ENCODE measurements at regions not wholly inside any gene's neighbourhood (a gene's known extent, or its start where the extent isn't known, plus 50 kb on each side); places are given as distances from the start of the nearest gene placed in this dataset.
"Not testable (repeated sequence)": the region's sequence is repeated elsewhere in the genome, so short reads cannot be mapped to it uniquely, and the experiment has no call there.

DNA sequence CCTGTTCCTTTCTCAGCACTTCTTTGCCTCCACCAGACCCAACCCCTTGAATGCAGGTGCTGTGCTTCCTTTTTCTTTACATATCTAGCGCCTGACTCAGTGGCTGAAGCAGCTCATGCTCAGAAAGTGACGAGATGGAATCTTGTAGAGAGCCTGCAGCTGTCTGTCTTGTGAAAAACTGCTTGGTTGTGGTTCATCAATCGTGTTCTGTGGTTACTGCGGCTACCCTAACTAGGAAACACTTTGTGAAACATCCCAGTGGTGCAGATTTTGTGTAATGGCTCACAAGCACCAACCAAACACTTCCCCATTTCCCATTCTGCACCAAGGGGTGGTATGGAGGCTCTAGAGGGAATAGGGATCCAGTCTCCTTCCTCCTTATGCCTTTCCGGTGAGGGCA lies 307.2 kb upstream of the MMADHC start:
- no peak for DNase-seq

DNA sequence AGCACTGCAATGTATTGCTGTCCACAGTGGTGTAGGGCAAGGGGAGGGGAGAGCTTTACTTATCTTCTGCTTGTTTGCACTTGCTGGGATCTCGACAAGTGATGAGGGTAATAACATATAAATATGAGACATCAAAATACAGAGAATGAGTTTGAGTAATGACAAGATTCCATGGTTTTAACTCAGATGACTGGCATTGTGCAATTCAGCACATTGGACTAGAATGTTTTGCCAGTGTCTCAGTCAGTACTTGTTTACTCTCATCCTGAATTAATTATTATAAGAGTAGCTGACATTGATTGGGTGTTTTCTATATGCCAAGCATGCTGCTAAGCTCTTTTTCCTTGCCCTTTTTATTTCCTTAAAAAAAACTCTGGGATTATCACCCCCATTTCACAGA lies 306.7 kb upstream of the MMADHC start:
- DNase-seq: no peak

DNA sequence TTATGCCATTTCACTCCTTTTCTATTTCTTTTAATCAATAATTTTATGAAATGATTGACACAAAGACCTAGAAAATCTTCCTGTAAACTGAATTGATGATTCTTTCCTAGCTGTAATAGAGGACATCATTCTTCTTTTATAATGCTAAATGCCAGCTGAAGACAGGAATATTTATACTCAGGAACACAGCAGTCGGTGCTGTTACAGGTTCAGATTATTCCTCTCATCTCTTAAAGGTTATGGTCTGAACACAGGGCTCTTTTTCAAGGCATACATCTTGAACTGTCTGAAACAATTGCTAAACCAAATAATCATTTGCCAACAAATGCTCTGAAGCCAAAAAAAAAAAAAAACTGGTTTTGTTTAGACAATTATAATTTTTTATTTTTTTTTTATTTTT lies 305.0 kb upstream of the MMADHC start:
- DNase-seq: no peak

DNA sequence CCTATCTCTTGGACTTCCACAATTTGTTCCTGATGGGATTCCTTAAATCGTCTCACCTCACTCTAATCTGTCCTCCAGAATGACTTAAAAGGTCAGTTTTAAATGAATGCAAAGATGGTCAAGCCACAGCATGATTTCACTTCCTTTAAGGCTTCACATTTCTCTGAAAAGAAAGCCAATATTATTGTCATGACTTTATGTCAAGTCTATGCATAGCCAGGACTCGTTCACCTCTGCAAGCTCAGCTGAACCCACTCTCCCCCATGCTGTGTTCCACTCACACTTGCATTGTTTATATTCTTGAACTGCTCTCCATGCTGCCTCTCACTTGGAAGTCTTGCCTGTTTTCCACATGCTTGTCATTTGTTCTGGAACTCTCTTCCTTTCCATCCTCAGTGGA lies 298.4 kb upstream of the MMADHC start:
- DNase-seq: no peak

DNA sequence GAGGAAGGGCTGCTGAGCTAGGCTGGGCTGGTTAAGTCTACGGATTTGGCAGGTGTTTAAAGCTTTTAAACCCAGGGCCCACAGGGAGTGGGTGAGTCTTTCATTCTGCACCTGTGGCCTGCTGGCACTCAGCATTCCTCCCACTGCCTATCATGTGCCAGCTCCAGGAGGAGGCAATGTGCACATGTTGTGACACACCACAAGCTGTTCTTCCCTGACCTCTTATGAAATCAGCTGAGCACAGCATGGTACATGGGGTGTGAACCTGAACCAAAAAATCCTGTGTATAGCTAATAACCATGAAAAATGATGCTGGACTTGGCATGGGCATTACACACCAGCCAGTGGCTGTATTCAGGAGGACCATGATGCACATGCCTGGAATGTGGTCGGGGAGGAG lies 297.9 kb upstream of the MMADHC start:
- DNase-seq: no peak

DNA sequence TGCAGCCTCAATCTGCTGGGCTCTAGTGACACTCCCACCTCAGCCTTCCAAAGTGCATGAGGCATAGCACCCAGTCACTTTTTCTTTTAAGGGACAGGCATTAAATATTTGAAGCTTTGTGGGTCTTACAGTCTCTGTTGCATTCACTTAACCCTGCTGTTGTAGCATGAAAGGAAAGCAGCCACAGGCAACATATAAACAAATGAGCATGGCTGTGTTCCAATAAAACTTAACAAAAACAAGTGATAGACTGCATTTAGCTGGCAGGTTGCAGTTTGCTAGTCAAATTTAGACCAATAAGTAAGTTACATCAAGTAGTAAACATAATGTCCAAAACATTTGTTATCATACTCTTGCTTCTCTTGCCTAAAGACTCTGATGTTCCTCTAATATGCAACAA lies 297.3 kb upstream of the MMADHC start:
- DNase-seq: no peak

DNA sequence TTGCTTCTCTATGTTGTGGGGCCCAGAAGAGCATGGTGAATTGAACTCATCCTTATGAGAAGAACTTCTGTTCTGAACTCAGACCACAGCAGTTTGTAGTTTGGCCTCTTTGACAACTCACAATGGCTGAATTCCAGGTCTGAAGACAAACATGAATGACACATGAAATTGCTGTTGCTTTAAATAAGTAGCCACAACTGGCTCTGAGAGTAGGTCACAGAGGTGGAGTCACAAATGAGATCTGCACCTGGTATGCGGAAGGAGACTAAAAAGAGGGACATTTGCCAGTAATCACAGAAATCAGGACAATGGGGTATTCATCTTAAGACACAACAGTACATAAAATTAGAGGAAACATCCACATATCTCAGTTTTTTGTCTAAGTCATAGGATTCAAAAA lies 290.3 kb upstream of the MMADHC start:
- DNase-seq: no peak

DNA sequence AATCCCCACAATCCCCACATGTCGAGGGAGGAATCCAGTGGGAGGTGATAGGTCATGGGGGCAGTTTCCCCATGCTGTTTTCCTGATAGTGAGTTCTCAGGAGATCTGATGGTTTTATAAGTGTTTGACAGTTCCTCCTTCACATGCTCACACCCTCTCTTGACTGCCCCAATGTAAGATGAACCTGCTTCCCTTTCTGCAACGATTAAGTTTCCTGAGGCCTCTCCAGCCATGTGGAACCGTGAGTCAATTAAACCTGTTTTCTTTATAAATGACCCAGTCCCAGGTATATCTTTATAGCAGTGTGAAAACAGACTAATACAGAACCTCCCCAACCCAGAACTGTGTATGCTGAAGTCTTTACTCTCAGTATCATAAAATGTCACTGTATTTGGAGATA lies 289.5 kb upstream of the MMADHC start:
- no peak for DNase-seq

DNA sequence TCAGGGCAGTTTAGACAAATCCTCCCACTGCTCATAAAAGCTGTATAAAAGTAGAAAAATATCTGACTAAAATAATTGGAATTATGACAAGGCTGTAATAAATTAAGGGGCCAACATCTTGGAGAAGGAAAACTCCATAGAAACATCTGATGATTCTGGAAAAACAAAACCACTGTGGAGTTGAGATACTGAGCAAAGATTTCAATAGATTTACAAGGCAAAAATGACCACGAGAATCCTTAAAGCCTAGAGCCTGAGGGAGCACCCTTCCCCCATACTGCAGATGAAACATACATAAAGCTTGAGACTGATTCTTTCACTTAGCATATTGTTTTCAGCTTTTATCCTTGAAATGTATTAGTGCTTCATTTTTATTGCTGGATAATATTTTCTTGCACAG lies 286.4 kb upstream of the MMADHC start:
- DNase-seq: no peak

DNA sequence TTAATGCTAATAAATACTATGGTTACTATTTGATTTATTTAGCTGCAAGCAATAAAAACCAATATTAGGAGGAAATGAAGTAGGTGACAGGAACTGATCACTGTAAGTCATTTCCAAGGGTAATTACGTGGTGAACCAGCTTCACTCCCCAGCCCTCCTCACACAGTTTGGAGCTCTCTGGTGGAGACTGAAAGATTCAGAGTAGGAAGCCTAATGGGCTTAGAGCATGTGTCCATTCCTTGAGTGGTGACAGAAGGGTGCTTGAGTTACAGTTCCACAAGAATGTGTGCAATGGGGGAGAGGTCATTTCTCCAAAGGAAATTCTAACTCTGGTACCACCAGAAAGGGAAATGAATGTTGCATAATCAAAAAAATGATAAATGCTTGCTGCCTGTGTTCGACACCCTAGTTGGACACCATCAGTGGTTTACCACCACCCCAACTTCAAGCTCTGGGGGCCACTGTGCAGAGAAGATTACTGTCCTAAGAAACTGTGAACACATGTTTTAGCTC lies 285.1 kb upstream of the MMADHC start:
- DNase-seq: no peak

DNA sequence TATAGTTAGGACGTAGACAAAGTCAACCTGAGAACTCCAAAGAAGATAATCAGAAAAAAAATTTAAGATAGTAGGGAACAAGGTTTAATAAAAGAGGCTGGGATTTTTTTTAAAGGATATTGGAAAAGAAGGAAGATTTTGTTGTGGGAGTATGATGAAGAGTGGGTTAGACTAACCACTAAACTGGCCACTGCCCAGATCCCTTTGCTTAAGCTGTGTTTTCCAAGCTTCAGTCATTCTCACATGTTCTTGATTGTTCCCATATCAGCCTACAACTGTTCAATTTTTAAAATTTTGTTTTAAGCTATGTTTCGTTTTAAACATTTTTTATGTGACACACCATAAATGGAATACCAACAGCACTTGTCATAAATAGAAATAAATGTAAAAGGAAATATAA lies 284.5 kb upstream of the MMADHC start:
- DNase-seq: no peak

DNA sequence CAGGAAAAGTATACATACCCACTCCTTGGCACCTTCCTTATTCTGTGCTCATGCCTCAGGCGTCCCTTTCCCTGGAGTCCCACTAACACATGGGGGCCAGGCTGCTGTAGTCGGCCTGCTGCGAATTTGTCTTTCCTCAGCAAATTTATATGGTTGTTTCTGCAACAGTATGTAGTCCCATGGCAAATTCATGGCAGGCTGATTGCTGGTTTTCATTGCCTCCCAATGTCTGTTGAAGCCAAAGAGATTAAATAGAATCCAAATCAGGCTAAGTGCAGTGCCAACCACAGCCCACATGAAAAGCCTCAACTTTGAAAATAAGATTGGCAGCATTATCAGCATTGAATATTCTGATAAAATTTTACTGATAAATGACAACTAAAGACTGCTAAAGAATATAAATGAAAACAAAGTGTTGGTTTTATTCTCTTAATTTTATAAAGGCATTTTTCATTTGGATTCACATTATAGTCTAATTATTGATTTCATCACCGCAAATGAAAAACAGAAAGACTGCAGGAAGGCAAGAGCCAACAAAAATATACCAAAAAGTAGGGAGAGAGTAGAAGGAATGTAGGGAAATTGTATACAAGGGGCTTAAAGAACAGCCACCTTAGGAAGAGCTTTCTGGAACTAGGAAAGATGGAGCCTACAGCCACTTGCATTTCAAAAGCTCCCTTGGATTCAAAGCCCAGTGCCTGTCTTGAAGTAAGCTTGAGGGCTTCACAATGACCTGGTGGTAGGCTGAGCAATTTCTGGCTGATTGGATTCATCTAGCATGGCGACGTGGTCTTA lies 283.7 kb upstream of the MMADHC start:
- no peak for DNase-seq

DNA sequence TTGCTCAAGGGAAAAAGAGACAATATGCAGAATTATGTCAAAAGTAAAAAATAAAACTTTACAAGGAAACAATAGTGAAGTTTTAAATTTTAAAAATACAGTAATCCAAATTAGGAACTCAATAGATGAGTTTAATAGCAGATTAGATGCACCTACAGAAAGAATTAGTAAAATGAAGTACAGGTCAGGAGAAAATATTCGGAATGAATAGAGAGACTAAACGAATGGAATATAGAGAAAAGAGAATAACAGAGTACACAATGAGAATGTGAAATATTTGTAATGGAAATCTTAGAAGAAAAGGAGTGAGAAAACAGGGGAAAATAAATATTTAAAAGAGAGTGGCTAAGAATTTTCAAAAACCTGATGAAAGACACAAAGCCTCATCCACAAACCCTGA lies 275.7 kb upstream of the MMADHC start:
- DNase-seq: no peak

DNA sequence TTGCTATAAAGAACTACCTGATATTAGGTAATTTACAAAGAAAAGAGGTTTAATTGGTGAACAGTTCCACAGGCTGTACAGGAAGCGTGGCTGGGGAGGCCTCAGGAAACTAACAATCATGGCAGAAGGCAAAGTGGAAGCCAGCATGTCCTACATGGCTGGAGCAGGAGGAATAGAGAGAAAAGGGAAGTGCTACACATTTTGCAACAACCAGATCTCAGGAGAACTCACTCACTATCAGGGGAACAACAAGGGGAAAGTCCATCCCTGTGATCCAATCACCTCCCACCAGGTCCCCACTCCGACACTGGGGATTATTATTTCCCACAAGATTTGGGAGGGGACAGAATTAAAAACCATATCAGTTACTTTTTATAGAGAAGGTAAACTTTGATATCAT lies 273.5 kb upstream of the MMADHC start:
- no peak for DNase-seq

DNA sequence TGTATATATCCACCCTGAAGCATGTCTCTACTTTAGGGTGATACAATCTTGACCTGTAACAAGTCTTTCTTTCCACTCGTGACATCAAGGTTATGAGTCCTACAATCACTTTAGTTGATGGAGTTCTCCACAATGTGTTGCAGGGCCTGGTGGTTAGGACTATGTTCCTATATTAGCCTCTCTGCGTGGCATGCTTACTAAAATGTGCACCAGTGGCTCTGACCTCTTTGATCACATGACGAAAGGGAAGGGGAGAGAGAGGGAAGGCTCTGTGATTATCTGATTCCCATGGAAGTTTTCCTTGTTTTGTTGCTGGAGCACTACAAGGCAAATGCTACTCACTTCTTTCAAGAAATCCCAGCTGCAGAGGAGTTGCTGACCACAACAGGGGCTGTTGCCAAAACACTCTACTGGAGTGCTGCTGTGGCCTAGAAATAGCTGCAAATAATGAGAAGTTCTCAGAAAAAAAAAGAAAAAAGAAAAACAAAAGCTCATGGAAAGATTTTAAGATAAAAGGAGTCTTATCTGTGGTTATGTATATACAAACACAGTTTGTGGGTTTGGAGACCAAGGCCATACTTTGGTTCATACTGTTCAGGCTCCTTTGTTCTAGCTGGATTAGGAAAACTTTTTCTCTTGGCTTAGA lies 272.8 kb upstream of the MMADHC start:
- no peak for DNase-seq

DNA sequence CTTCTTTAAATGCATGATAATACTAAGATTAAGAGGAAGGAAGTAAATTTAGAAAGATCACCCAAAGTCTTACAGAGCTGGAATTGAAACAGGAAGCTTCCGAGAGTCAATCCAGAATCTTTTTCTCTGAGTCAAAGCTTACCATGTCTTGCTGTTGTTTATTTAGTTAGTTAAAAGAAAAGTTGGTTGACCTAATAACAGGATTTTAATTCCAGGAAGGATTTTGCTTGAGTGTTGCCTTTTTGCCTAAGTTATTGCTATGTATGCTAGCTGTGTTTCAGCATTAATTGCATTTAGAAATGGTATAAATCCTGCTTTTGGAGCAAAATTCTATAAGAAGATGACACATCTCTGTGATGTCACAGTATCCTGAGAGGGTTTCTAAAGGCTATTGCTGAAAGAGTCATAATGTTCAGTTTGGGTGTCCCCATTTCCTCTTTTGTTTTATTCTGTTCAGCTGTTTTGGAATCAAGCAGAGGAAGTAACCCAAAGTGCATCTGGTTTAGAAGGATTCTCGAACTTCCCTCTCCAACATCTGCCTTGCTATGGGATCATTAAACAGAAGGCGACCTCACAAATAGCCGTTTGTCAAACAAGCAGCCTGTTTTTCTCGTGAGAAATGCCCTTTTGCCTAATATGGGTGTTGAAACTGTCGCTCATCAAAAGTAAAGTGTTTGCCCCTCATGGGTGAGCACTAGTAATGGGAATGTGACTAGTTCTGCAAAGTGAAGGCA lies 271.5 kb upstream of the MMADHC start:
- DNase-seq: no peak

DNA sequence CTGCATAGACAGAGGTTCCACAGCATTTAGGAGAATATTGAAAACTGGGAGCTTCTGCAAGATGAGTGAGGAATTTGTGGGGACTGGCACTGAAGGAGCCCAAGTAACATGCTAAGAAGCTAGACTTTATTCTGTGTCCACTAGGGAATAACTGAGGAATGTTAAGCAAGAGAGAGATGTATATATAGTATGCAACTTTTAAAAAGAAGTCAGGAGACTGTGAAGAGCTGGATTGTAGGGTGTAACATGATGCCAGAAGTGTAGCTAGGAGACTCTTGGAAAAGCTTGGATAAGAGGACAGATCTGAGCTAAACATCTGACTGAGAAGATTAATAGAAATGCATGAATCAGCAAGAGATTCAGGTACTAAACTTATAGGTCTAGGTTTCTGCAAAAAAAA lies 270.6 kb upstream of the MMADHC start:
- DNase-seq: no peak

DNA sequence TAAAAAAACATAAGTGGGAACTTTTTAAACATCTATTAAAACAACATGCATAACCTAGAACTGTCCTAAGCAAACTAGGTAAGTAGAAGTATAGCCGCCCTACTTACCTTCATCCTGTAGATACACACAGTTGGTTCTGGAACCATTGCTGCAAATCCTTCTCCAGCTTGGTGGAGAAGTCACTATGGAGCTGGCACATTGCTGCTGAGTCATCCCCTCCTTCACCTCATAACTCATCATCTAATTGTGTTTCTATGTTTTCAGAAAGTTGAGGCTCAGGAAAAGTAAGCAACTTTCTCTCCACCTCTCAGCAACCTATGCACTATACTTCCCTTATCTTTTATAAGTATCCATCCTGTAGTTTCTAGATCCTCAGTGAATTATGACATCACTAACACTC lies 269.8 kb upstream of the MMADHC start:
- no peak for DNase-seq

DNA sequence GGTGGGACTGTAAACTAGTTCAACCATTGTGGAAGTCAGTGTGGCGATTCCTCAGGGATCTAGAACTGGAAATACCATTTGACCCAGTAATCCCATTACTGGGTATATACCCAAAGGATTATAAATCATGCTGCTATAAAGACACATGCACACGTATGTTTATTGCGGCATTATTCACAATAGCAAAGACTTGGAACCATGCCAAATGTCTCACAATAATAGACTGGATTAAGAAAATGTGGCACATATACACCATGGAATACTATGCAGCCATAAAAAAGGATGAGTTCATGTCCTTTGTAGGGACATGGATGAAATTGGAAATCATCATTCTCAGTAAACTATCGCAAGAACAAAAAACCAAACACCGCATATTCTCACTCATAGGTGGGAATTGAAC lies 268.3 kb upstream of the MMADHC start:
- DNase-seq: not testable (repeated sequence)

DNA sequence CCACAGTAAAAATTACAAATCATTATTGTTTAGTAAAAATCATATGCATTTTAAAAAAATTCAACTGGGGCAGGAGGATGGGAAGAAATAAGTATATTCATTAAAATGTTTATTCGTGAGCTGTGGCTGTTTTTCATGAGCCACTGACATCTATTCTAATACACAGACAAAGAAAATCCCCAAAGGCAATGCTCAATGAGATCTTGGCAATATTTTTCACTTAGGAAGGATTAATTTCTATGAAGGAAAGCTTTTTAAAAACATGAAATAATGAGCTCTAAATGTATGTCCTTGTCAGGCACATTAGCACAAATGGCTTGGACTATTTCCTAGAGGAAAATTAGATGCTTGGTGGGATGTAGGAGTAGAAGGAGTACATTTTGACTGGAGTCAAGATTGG lies 262.0 kb upstream of the MMADHC start:
- no peak for DNase-seq

DNA sequence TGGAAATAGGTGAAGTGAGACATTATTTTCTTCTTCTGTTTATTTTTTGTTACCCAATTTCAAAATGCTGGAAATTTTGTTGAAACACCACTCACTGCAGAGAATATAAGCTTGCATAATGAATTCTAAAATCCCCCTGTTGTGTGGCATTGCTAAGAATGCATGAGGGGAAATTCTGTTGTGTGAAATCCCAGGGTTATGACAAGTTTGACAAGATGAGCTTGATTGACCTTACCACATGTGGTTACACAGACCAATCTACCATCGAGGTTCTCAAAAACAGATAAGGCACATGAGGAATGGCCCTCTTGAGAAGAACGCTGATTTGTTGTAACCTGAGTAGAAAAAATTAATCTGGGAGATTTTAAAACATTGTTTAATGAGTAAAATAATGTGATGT lies 261.6 kb upstream of the MMADHC start:
- no peak for DNase-seq

DNA sequence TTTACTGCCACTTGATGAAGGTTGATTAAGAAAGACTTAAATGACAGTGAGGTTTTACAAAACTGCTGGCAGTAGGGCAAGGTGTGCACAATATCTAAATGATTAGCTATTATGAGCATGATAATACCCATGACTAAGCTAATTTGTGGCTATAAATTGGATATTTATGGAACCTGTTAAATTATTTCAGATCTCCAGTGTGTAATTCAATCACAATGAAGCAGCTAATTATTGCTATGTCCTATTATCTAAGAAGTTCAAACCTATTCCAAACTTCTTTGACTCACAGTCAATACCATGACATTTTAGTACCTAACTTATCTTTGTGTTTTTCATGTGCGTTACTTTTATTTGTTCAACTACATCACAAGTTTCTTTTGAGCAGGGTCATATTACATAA lies 253.8 kb upstream of the MMADHC start:
- DNase-seq: no peak

DNA sequence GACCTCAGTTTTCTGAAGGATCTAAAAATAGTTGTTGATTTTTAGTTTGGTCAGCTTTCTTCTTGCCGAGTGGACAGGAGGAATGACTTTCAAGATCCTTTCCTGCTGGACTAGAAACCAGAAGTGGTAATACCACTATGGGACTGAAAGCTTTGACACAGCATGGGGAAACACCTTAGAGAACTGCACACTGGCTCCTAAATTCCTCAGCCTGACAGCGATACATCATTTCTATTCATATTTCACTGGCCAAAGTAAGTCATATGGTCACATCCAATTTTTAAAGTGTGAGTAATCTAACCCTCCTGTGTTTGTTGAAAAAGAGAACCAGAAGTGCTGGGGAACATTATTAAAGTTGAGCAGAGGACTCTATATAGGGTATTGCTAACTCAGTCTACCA lies 244.7 kb upstream of the MMADHC start:
- no peak for DNase-seq
